Stimulated activated CD4-positive, alpha-beta T cell treated with anti-CD3 and anti-CD28 coated beads, Interleukin-12 subunit alpha, Interleukin-12 subunit beta, amount 100 ng/mL, for 4 hours (primary cell): ENCODE measurements at regions not wholly inside any gene's neighbourhood (a gene's known extent, or its start where the extent isn't known, plus 50 kb on each side); places are given as distances from the start of the nearest gene placed in this dataset.
A peak's percentile ranks its signal among the peaks of the same experiment; 100 is the strongest.

Experiments
- DNase-seq: peaks from one replicate; pipeline ENCODE4 v3.0.0-alpha.2; 2020

- DNase-seq = no peak
Observed at GRCh38 chr6:7042654-7043545, 64.9 kb upstream of the RREB1 start.

GRCh38 chr6:7045331-7045730 lies 62.4 kb upstream of the RREB1 start:
- no peak for DNase-seq

- DNase-seq = no peak
Observed at GRCh38 chr6:7045746-7046145, 62.0 kb upstream of the RREB1 start.

- DNase-seq = no peak
Observed at GRCh38 chr6:7047128-7047527, 60.6 kb upstream of the RREB1 start.

GRCh38 chr6:7047966-7048365 lies 59.8 kb upstream of the RREB1 start:
- DNase-seq = no peak

- DNase-seq = no peak
Observed at GRCh38 chr6:7048894-7049293, 58.9 kb upstream of the RREB1 start.

- no peak for DNase-seq
Observed at GRCh38 chr6:7050004-7050403, 57.8 kb upstream of the RREB1 start.

- peak; percentile 29 for DNase-seq
Observed at GRCh38 chr6:7050872-7051779, 56.6 kb upstream of the RREB1 start.

GRCh38 chr6:7051780-7052442 lies 55.9 kb upstream of the RREB1 start:
- peak; percentile 42 for DNase-seq

- DNase-seq = peak; percentile 8
Observed at GRCh38 chr6:7052443-7053011, 55.2 kb upstream of the RREB1 start.

GRCh38 chr6:7053125-7053774 lies 54.5 kb upstream of the RREB1 start:
- DNase-seq = no peak
